B cell (primary cell): ENCODE measurements at regions not wholly inside any gene's neighbourhood (a gene's known extent, or its start where the extent isn't known, plus 50 kb on each side); places are given as distances from the start of the nearest gene placed in this dataset.

Source experiments
- ATAC-seq: fragments of 200-7000 bp; cut with Tn5 transposase; one replicate; pipeline ENCODE4 v1.10.0; 2021; ENCODE audit warnings: low read depth, mild to moderate bottlenecking, moderate number of reproducible peaks, moderate library complexity
- CTCF ChIA-PET: fragments of 350-600 bp; sonication (Branson Sonifier 250); formaldehyde crosslinking; loops from one replicate; lab custom pipeline; 2021; ENCODE audit warnings: antibody characterized with exemption, inconsistent platforms; lab: Charles Lee
- POLR2A ChIA-PET: fragments of 350-600 bp; sonication (Branson Sonifier 250); formaldehyde crosslinking; loops from one replicate; lab custom pipeline; 2021; ENCODE audit warnings: antibody characterized with exemption; lab: Charles Lee
- DNase-seq: peaks from one replicate; pipeline ENCODE4 v3.0.0; 2013
- H2AFZ ChIP-seq: 2 replicates; pipeline ENCODE4 v1.6.1; 2012; ENCODE audit warnings: mild to moderate bottlenecking, low read depth, low read length; ENCODE audit not compliant: insufficient read depth, poor library complexity, severe bottlenecking
- H3K27ac ChIP-seq, 2 donors: 1 replicate in 1 of 2; 2 replicates in 1 of 2; pipeline ENCODE4 v1.5.1; 2012 to 2013; ENCODE audit warnings: low read length in 2 of 2, mild to moderate bottlenecking in 2 of 2, moderate library complexity in 1 of 2
- H3K27me3 ChIP-seq, 4 experiments: fragments of 200-600 bp in 1 of 4; sonication (generic) in 1 of 4; replicated peaks in 1 of 4; 1 replicate in 2 of 4; 2 replicates in 2 of 4; pipeline versions ENCODE4 v1.6.1 to v1.7.0; 2013 to 2016; ENCODE audit warnings: low read length in 3 of 4, mild to moderate bottlenecking in 2 of 4, mixed read lengths in 1 of 4, moderate library complexity in 1 of 4; ENCODE audit not compliant: insufficient read depth in 4 of 4, control insufficient read depth in 3 of 4; ENCODE audit errors: control extremely low read depth in 1 of 4
- H3K36me3 ChIP-seq, 2 experiments: replicated peaks in 1 of 2; 1 replicate in 1 of 2; 2 replicates in 1 of 2; pipeline versions ENCODE4 v1.6.1 to v1.7.1; 2013; ENCODE audit warnings: low read length in 1 of 2; ENCODE audit not compliant: insufficient read depth in 2 of 2, control insufficient read depth in 1 of 2; ENCODE audit errors: control extremely low read depth in 1 of 2, extremely low read depth in 1 of 2
- H3K4me1 ChIP-seq, 2 donors: fragments of 200-600 bp in 1 of 2; sonication (generic) in 1 of 2; 1 replicate in 1 of 2; 2 replicates in 1 of 2; pipeline versions ENCODE4 v1.5.1 to v1.6.1; 2013 to 2017; ENCODE audit warnings: low read length in 2 of 2; ENCODE audit not compliant: control insufficient read depth in 2 of 2, insufficient read depth in 2 of 2
- H3K4me2 ChIP-seq: replicated peaks from 2 replicates; pipeline ENCODE3; 2012; ENCODE audit warnings: mild to moderate bottlenecking, low read depth, low read length; ENCODE audit not compliant: poor library complexity, severe bottlenecking
- H3K4me3 ChIP-seq, 5 experiments: fragments of 200-600 bp in 1 of 5; sonication (generic) in 1 of 5; 1 replicate in 3 of 5; 2 replicates in 2 of 5; pipeline versions ENCODE4 v1.5.1 to v1.7.0; 2011 to 2016; ENCODE audit warnings: low read length in 4 of 5, mild to moderate bottlenecking in 4 of 5, low read depth in 2 of 5, control low read depth in 1 of 5, moderate library complexity in 1 of 5; ENCODE audit not compliant: insufficient read depth in 1 of 5; ENCODE audit errors: control extremely low read depth in 1 of 5, extremely low read depth in 1 of 5
- H3K79me2 ChIP-seq: fragments of 200-600 bp; sonication (generic); one replicate; pipeline ENCODE4 v1.6.0; 2016; ENCODE audit warnings: low read length; ENCODE audit not compliant: control insufficient read depth, insufficient read depth
- H3K9ac ChIP-seq: fragments of 200-600 bp; sonication (generic); 2 replicates; pipeline ENCODE4 v1.6.1; 2017; ENCODE audit warnings: mild to moderate bottlenecking, low read length, moderate library complexity
- H3K9me3 ChIP-seq, 3 donors: one replicate each; pipeline versions ENCODE4 v1.6.1 to v1.7.1; 2013; ENCODE audit warnings: low read length in 2 of 3; ENCODE audit not compliant: control insufficient read depth in 2 of 3, insufficient read depth in 1 of 3; ENCODE audit errors: control extremely low read depth in 1 of 3
- H4K20me1 ChIP-seq: 2 replicates; pipeline ENCODE4 v1.6.0; 2012; ENCODE audit warnings: mild to moderate bottlenecking, low read length; ENCODE audit not compliant: insufficient read depth, control insufficient read depth, poor library complexity, severe bottlenecking
- H3K27ac Mint-ChIP-seq: one replicate; pipeline ENCODE4 v1.8.0; 2021; ENCODE audit warnings: mixed read lengths
- H3K27me3 Mint-ChIP-seq: one replicate; pipeline ENCODE4 v1.8.0; 2021; ENCODE audit warnings: mixed read lengths
- H3K4me1 Mint-ChIP-seq: one replicate; pipeline ENCODE4 v1.8.0; 2021; ENCODE audit warnings: mixed read lengths
- H3K4me3 Mint-ChIP-seq: one replicate; pipeline ENCODE4 v1.8.0; 2021; ENCODE audit warnings: mixed read lengths
- H3K9me3 Mint-ChIP-seq: one replicate; pipeline ENCODE4 v1.8.0; 2022; ENCODE audit warnings: mixed read lengths; ENCODE audit not compliant: insufficient read depth
- CTCF ChIP-seq: fragments of 200-600 bp; IDR thresholded peaks from one replicate; pipeline ENCODE4 v1.8.0; 2022; ENCODE audit warnings: antibody characterized with exemption, mild to moderate bottlenecking
- EZH2 ChIP-seq: IDR thresholded peaks from 2 replicates; pipeline ENCODE4 v1.6.1; 2012; ENCODE audit warnings: borderline replicate concordance, low read depth, mild to moderate bottlenecking, moderate library complexity, low read length; ENCODE audit not compliant: insufficient read depth, poor library complexity, severe bottlenecking
- WGBS: methylation state at CpG from one replicate; pipeline ENCODE4 v1.1.5; 2013; ENCODE audit warnings: missing lambda C conversion rate; ENCODE audit not compliant: insufficient coverage; 5-methylcytosine and 5-hydroxymethylcytosine counted together
- intact Hi-C: fragments of 100-400 bp; cut with micrococcal nuclease; formaldehyde crosslinking; loops from one replicate; pipeline ENCODE4 v1.10.0; 2022

GRCh38 chr6:4451718-4452117 lies 316.3 kb upstream of the ECI2 start:
- H3K4me3 Mint-ChIP-seq, result no peak overlapping the region
- Histone ChIP-seq H3K9ac (no peak overlapping the region), H3K4me3 (no peak overlapping the region), H3K4me2 (no peak overlapping the region), H3K27me3 (no peaks in the 10 kb centered on the region), H2AFZ (no peak overlapping the region), H3K27ac (no peak overlapping the region), H4K20me1 (no peaks in the 10 kb centered on the region), H3K79me2 (no peaks in the 10 kb centered on the region), H3K4me1 (peaks cover 8 to 10% of the 10 kb centered on the region in 2 donors), H3K36me3 (no peaks in the 10 kb centered on the region), H3K9me3 (peaks cover 0 to 11% (median 0%) of the 10 kb centered on the region in 3 donors)
- H3K27me3 Mint-ChIP-seq, result peaks cover 9% of the 10 kb centered on the region
- intact Hi-C loops, result no loop called here
- POLR2A ChIA-PET, result no interaction called here
- H3K4me1 Mint-ChIP-seq, result peaks cover 25% of the 10 kb centered on the region
- H3K9me3 Mint-ChIP-seq, result peaks cover 10% of the 10 kb centered on the region
- DNase-seq (no peak), ATAC-seq (no peak)
- WGBS, result no CpG with 5 or more reads among the region's 1 CpG
- CTCF ChIA-PET, result no interaction called here
- H3K27ac Mint-ChIP-seq, result no peak overlapping the region
- no peak for TF ChIP-seq EZH2
- no peak for TF ChIP-seq CTCF

- ChIA-PET CTCF (interaction anchor here (0.6 kb wide), 1 partner anchor 392 kb away, joined by 3 read pairs; no protein-coding TSS in a partner anchor), POLR2A (interaction anchor here (0.5 kb wide), 1 partner anchor 365 kb away, joined by 5 read pairs; no protein-coding TSS in a partner anchor)
- Histone ChIP-seq H3K9me3 (peaks cover 0 to 16% (median 0%) of the 10 kb centered on the region in 3 donors), H3K79me2 (no peaks in the 10 kb centered on the region), H3K9ac (no peak overlapping the region), H3K27me3 (no peaks in the 10 kb centered on the region), H3K4me1 (peaks cover 10 to 11% of the 10 kb centered on the region in 2 donors), H3K36me3 (no peaks in the 10 kb centered on the region), H3K27ac (no peak overlapping the region), H4K20me1 (no peaks in the 10 kb centered on the region), H3K4me2 (no peak overlapping the region), H3K4me3 (no peak overlapping the region), H2AFZ (no peak overlapping the region)
- TF ChIP-seq EZH2, result no peak
- no peak for TF ChIP-seq CTCF
- Mint-ChIP-seq H3K27ac (no peak overlapping the region), H3K27me3 (peaks cover 9% of the 10 kb centered on the region), H3K9me3 (peaks cover 10% of the 10 kb centered on the region), H3K4me3 (no peak overlapping the region), H3K4me1 (peaks cover 27% of the 10 kb centered on the region)
- intact Hi-C loops, result no loop called here
- ATAC-seq, result no peak
- no peak for DNase-seq
- 89% methylated on average over 3 of the region's 3 CpGs for WGBS
Observed at GRCh38 chr6:4451081-4451480, 315.7 kb upstream of the ECI2 start.
